ENCODE measurements at regions not wholly inside any gene's neighbourhood (a gene's known extent, or its start where the extent isn't known, plus 50 kb on each side); places are given as distances from the start of the nearest gene placed in this dataset.

- DNase-seq (ENCODE audit: low spot score) (no peak), ATAC-seq (no peak)
- intact Hi-C loops (cut with DNase I): no loop called here
These were observed 1054.2 kb downstream of the ARAP2 start for GRCh38 chr4:35189988-35190613.

- DNase-seq (ENCODE audit: low spot score): no peak
- no peak for ATAC-seq
These were observed 1042.9 kb downstream of the ARAP2 start for GRCh38 chr4:35201403-35201802.

GRCh38 chr4:35216636-35217035 lies 1027.7 kb downstream of the ARAP2 start:
- no peak for ATAC-seq
- no peak for DNase-seq (ENCODE audit: low spot score)
- intact Hi-C loops (cut with DNase I): no loop called here

More at GRCh38 chr4:35201403-35201802, 1042.9 kb downstream of the ARAP2 start:
- intact Hi-C loops (cut with DNase I): loop anchor here (5.0 kb wide), 1 partner anchor 1121 kb away; no protein-coding TSS in a partner anchor

GRCh38 chr4:35217331-35217730 lies 1027.0 kb downstream of the ARAP2 start:
- intact Hi-C loops (cut with DNase I): no loop called here
- DNase-seq (ENCODE audit: low spot score): no peak
- ATAC-seq: no peak

GRCh38 chr4:35228313-35228712 lies 1016.0 kb downstream of the ARAP2 start:
- intact Hi-C loops (cut with DNase I): no loop called here
- no peak for DNase-seq (ENCODE audit: low spot score)
- no peak for ATAC-seq

- DNase-seq (ENCODE audit: low spot score) (no peak), ATAC-seq (no peak)
- intact Hi-C loops (cut with DNase I): no loop called here
These were observed 1015.3 kb downstream of the ARAP2 start for GRCh38 chr4:35229021-35229420.

GRCh38 chr4:35237924-35238323 lies 1006.4 kb downstream of the ARAP2 start:
- ATAC-seq (no peak), DNase-seq (ENCODE audit: low spot score) (no peak)
- intact Hi-C loops (cut with DNase I): no loop called here

- intact Hi-C loops (cut with DNase I): no loop called here
- DNase-seq (ENCODE audit: low spot score): no peak
- no peak for ATAC-seq
These were observed 1005.5 kb downstream of the ARAP2 start for GRCh38 chr4:35238793-35239192.

GRCh38 chr4:35246493-35246892 lies 997.8 kb downstream of the ARAP2 start:
- no peak for DNase-seq (ENCODE audit: low spot score)
- ATAC-seq: no peak
- intact Hi-C loops (cut with DNase I): no loop called here

GRCh38 chr4:35247047-35247446 lies 997.3 kb downstream of the ARAP2 start:
- ATAC-seq: no peak
- intact Hi-C loops (cut with DNase I): no loop called here
- DNase-seq (ENCODE audit: low spot score): no peak

GRCh38 chr4:35250331-35250730 lies 994.0 kb downstream of the ARAP2 start:
- no peak for DNase-seq (ENCODE audit: low spot score)
- intact Hi-C loops (cut with DNase I): no loop called here
- no peak for ATAC-seq

GRCh38 chr4:35250761-35251160 lies 993.6 kb downstream of the ARAP2 start:
- intact Hi-C loops (cut with DNase I): no loop called here
- DNase-seq (ENCODE audit: low spot score): no peak
- no peak for ATAC-seq

GRCh38 chr4:35252071-35252470 lies 992.2 kb downstream of the ARAP2 start:
- no peak for DNase-seq (ENCODE audit: low spot score)
- no peak for ATAC-seq
- intact Hi-C loops (cut with DNase I): no loop called here

GRCh38 chr4:35252866-35253265 lies 991.4 kb downstream of the ARAP2 start:
- DNase-seq (ENCODE audit: low spot score) (no peak), ATAC-seq (no peak)
- intact Hi-C loops (cut with DNase I): no loop called here

- intact Hi-C loops (cut with DNase I): no loop called here
- no peak for DNase-seq (ENCODE audit: low spot score)
- ATAC-seq: no peak
These were observed 991.0 kb downstream of the ARAP2 start for GRCh38 chr4:35253331-35253730.

GRCh38 chr4:35286434-35286833 lies 957.9 kb downstream of the ARAP2 start:
- intact Hi-C loops (cut with DNase I): no loop called here
- no peak for DNase-seq (ENCODE audit: low spot score)
- ATAC-seq: no peak

- ATAC-seq (no peak), DNase-seq (ENCODE audit: low spot score) (no peak)
- intact Hi-C loops (cut with DNase I): no loop called here
These were observed 943.1 kb downstream of the ARAP2 start for GRCh38 chr4:35300996-35301774.

GRCh38 chr4:35315419-35315818 lies 928.9 kb downstream of the ARAP2 start:
- intact Hi-C loops (cut with DNase I): no loop called here
- DNase-seq (ENCODE audit: low spot score) (no peak), ATAC-seq (no peak)

GRCh38 chr4:35325908-35326453 lies 918.3 kb downstream of the ARAP2 start:
- DNase-seq (ENCODE audit: low spot score) (no peak), ATAC-seq (no peak)
- intact Hi-C loops (cut with DNase I): no loop called here

GRCh38 chr4:35342833-35343232 lies 901.5 kb downstream of the ARAP2 start:
- DNase-seq (ENCODE audit: low spot score) (no peak), ATAC-seq (no peak)
- intact Hi-C loops (cut with DNase I): no loop called here

Measured in sciatic nerve (tissue), 2 donors.